ENCODE measurements at regions not wholly inside any gene's neighbourhood (a gene's known extent, or its start where the extent isn't known, plus 50 kb on each side); places are given as distances from the start of the nearest gene placed in this dataset.

DNA sequence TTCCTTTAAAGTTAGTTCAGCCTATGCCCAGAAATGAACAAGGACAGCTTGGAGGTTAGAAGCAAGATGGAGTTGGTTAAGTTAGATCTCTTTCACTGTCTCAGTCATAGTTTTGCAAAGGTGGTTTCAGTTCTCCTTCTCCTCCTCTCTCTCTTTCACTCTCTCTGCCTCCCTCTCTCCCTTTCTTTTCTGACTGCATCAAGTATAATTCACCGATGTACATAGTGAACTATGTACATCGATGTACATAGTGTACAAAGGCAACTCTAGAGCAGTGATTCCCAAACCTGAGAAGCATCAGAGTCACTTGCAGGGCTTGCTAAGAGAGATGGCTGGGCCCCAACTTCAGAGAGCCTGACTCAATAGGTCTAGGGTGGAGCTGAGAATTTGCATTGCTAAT, 1259.7 kb downstream of the TYW1 start:
- no peaks in the 10 kb centered on the region for H3K9me3 ChIP-seq
- H3K36me3 ChIP-seq, result no peaks in the 10 kb centered on the region
- H3K4me1 ChIP-seq, result no peaks in the 10 kb centered on the region
- no peak for DNase-seq
- ATAC-seq, result no peak
- no peaks in the 10 kb centered on the region for H3K27me3 ChIP-seq
- WGBS (ENCODE audit: insufficient coverage, low coverage, low lambda C conversion rate, missing lambda C conversion rate), result 70% methylated on average over 1 of the region's 2 CpGs
- intact Hi-C loops (cut with DNase I), result no loop called here
- H3K4me3 ChIP-seq, result no peak overlapping the region
- no peak overlapping the region for H3K27ac ChIP-seq
- TF ChIP-seq, protein P1, sequence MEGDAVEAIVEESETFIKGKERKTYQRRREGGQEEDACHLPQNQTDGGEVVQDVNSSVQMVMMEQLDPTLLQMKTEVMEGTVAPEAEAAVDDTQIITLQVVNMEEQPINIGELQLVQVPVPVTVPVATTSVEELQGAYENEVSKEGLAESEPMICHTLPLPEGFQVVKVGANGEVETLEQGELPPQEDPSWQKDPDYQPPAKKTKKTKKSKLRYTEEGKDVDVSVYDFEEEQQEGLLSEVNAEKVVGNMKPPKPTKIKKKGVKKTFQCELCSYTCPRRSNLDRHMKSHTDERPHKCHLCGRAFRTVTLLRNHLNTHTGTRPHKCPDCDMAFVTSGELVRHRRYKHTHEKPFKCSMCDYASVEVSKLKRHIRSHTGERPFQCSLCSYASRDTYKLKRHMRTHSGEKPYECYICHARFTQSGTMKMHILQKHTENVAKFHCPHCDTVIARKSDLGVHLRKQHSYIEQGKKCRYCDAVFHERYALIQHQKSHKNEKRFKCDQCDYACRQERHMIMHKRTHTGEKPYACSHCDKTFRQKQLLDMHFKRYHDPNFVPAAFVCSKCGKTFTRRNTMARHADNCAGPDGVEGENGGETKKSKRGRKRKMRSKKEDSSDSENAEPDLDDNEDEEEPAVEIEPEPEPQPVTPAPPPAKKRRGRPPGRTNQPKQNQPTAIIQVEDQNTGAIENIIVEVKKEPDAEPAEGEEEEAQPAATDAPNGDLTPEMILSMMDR (IDR thresholded peaks at IDR 0.05), result no peak
- TF ChIP-seq POLR2A (IDR thresholded peaks at IDR 0.05), result no peak

DNA sequence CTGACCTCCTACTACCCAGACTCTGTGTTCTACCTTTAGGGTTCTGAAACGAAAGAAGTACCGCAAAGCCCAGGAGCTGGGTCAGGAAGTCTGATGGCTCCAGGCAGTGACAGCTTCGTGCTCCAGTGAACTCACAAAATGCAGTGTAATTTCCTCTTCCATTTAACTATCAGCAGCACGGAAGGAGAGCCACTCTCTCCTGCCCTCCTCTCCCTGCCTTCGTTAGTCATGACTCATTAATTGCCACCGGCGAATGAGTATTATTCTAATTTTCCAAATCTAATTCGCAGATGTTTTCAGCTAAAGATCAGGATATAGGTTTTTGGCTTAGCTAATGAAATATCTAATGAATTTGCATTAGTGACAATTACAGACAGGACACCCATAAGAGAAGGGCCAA, 1262.0 kb downstream of the TYW1 start:
- peak in 1 of 4 donors; percentile 59 for ATAC-seq

DNA sequence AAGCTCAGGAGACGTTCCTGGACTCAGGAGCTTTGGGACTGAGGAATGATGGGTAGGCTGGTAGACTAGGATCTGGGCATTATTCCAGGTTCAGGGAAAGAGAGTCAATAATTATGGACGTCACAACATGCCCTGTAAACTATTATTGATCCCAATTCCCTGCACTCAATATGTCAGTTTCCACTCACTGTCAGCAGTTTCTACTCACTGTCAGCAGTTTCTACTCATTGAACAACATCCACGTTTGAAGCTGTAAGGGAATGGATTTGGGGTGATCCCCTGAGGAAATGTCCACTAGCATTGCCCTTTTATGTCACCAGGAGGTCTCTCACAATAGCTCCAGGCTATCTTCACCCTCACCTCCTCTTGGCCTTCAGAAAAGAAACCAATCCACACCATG, 1268.6 kb downstream of the TYW1 start:
- no peak overlapping the region for H3K27ac ChIP-seq
- no peaks in the 10 kb centered on the region for H3K4me1 ChIP-seq
- H3K9me3 ChIP-seq, result no peaks in the 10 kb centered on the region
- no peaks in the 10 kb centered on the region for H3K36me3 ChIP-seq
- no peak for ATAC-seq
- no peak overlapping the region for H3K4me3 ChIP-seq
- no peak for TF ChIP-seq POLR2A (IDR thresholded peaks at IDR 0.05)
- TF ChIP-seq, protein P1 (IDR thresholded peaks at IDR 0.05), result no peak
- DNase-seq, result no peak
- WGBS (ENCODE audit: insufficient coverage, low coverage, low lambda C conversion rate, missing lambda C conversion rate), result 29% methylated on average over 3 of the region's 3 CpGs
- no peaks in the 10 kb centered on the region for H3K27me3 ChIP-seq
- intact Hi-C loops (cut with DNase I), result no loop called here

More for the DNA sequence above, 1262.0 kb downstream of the TYW1 start:
- H3K27me3 ChIP-seq, result no peaks in the 10 kb centered on the region
- DNase-seq, result no peak
- no peak overlapping the region for H3K4me3 ChIP-seq
- no peaks in the 10 kb centered on the region for H3K4me1 ChIP-seq
- no peaks in the 10 kb centered on the region for H3K9me3 ChIP-seq
- H3K27ac ChIP-seq, result no peak overlapping the region
- TF ChIP-seq, protein P1 (IDR thresholded peaks at IDR 0.05), result no peak
- no peak for TF ChIP-seq POLR2A (IDR thresholded peaks at IDR 0.05)
- intact Hi-C loops (cut with DNase I), result no loop called here
- no peaks in the 10 kb centered on the region for H3K36me3 ChIP-seq
- WGBS (ENCODE audit: insufficient coverage, low coverage, low lambda C conversion rate, missing lambda C conversion rate), result 33% methylated on average over 8 of the region's 8 CpGs

- Histone ChIP-seq H3K4me1 (no peaks in the 10 kb centered on the region), H3K4me3 (no peak overlapping the region), H3K9me3 (no peaks in the 10 kb centered on the region), H3K36me3 (no peaks in the 10 kb centered on the region), H3K27ac (no peak overlapping the region), H3K27me3 (no peaks in the 10 kb centered on the region)
- WGBS (ENCODE audit: insufficient coverage, low coverage, low lambda C conversion rate, missing lambda C conversion rate), result 73% methylated on average over 9 of the region's 9 CpGs
- no peak for DNase-seq
- TF ChIP-seq, protein P1 (IDR thresholded peaks at IDR 0.05), result no peak
- no peak for TF ChIP-seq POLR2A (IDR thresholded peaks at IDR 0.05)
- intact Hi-C loops (cut with DNase I), result no loop called here
- no peak for ATAC-seq
Observed at GRCh38 chr7:68266004-68266579, 1269.5 kb downstream of the TYW1 start.

DNA sequence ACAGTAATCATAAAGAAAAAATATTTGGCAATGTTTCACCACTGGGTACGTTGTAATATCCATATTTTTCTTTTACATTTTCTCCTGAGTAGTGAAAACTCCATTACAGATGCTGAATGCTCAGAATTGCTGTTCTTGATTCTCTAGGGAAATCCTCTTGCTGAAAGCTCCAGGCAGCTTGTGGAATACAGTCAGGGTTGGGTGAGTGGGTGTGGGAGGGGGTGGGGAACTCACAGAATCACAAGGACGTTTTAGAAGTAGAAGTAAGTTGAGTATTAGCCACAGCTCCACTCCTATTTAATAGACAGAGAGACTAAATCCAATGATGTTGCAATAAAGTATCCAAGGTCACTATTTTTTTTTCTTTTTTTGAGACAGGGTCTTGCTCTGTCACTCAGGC, 1270.9 kb downstream of the TYW1 start:
- H3K4me3 ChIP-seq, result no peak overlapping the region
- no peaks in the 10 kb centered on the region for H3K27me3 ChIP-seq
- intact Hi-C loops (cut with DNase I), result no loop called here
- DNase-seq (no peak), ATAC-seq (no peak)
- no peaks in the 10 kb centered on the region for H3K9me3 ChIP-seq
- no peaks in the 10 kb centered on the region for H3K36me3 ChIP-seq
- 37% methylated on average over 2 of the region's 2 CpGs for WGBS (ENCODE audit: insufficient coverage, low coverage, low lambda C conversion rate, missing lambda C conversion rate)
- no peak overlapping the region for H3K27ac ChIP-seq
- no peaks in the 10 kb centered on the region for H3K4me1 ChIP-seq
- TF ChIP-seq, protein P1 (IDR thresholded peaks at IDR 0.05), result no peak
- no peak for TF ChIP-seq POLR2A (IDR thresholded peaks at IDR 0.05)
